Nephron (organoid): ENCODE measurements at regions not wholly inside any gene's neighbourhood (a gene's known extent, or its start where the extent isn't known, plus 50 kb on each side); places are given as distances from the start of the nearest gene placed in this dataset.

Experiments
- H3K27ac Mint-ChIP-seq, 3 experiments: 2 replicates each; pipeline ENCODE4 v1.8.0; 2020; ENCODE audit warnings: mixed read lengths in 3 of 3, mild to moderate bottlenecking in 2 of 3, moderate library complexity in 1 of 3
- H3K27me3 Mint-ChIP-seq: 2 replicates; pipeline ENCODE4 v1.8.0; 2021; ENCODE audit warnings: low read depth, mild to moderate bottlenecking, moderate library complexity, mixed read lengths
- H3K36me3 Mint-ChIP-seq: 2 replicates; pipeline ENCODE4 v1.8.0; 2020; ENCODE audit warnings: low read depth, mixed read lengths
- H3K4me1 Mint-ChIP-seq: 2 replicates; pipeline ENCODE4 v1.8.0; 2020; ENCODE audit warnings: mixed read lengths
- H3K4me3 Mint-ChIP-seq, 3 experiments: 2 replicates each; pipeline ENCODE4 v1.8.0; 2020; ENCODE audit warnings: mild to moderate bottlenecking in 3 of 3, mixed read lengths in 3 of 3, moderate library complexity in 2 of 3
- H3K9me3 Mint-ChIP-seq: 2 replicates; pipeline ENCODE4 v1.8.0; 2020; ENCODE audit warnings: mixed read lengths
- CTCF ChIP-seq, 3 experiments: fragments of 200-600 bp; sonication (generic); IDR thresholded peaks; one replicate each; pipeline ENCODE4 v1.5.0; 2021; ENCODE audit warnings: antibody characterized with exemption in 3 of 3; ENCODE audit not compliant: unreplicated experiment in 3 of 3

- Mint-ChIP-seq H3K36me3 (no peaks in the 10 kb centered on the region), H3K4me3 (no peak overlapping the region), H3K27ac (no peak overlapping the region), H3K9me3 (no peaks in the 10 kb centered on the region), H3K4me1 (peaks cover 16% of the 10 kb centered on the region), H3K27me3 (no peaks in the 10 kb centered on the region)
- no peak for TF ChIP-seq CTCF (IDR thresholded peaks at IDR 0.05; ENCODE audit: unreplicated experiment in 3 of 3)
Observed at GRCh38 chr4:170428929-170429328, 339.2 kb upstream of the AADAT start.

- H3K36me3 Mint-ChIP-seq, result no peaks in the 10 kb centered on the region
- no peak overlapping the region for H3K4me3 Mint-ChIP-seq
- H3K9me3 Mint-ChIP-seq, result peaks cover 6% of the 10 kb centered on the region
- H3K27ac Mint-ChIP-seq, result no peak overlapping the region
- H3K4me1 Mint-ChIP-seq, result peaks cover 16% of the 10 kb centered on the region
- H3K27me3 Mint-ChIP-seq, result no peaks in the 10 kb centered on the region
- no peak for TF ChIP-seq CTCF (IDR thresholded peaks at IDR 0.05; ENCODE audit: unreplicated experiment in 3 of 3)
Observed at GRCh38 chr4:170425521-170426143, 335.9 kb upstream of the AADAT start.

- Mint-ChIP-seq H3K27me3 (no peaks in the 10 kb centered on the region), H3K9me3 (peaks cover 8% of the 10 kb centered on the region), H3K27ac (no peak overlapping the region), H3K36me3 (no peaks in the 10 kb centered on the region), H3K4me3 (no peak overlapping the region), H3K4me1 (peaks cover 16% of the 10 kb centered on the region)
- no peak for TF ChIP-seq CTCF (IDR thresholded peaks at IDR 0.05; ENCODE audit: unreplicated experiment in 3 of 3)
Observed at GRCh38 chr4:170425040-170425439, 335.3 kb upstream of the AADAT start.

- H3K4me1 Mint-ChIP-seq, result peaks cover 9% of the 10 kb centered on the region
- H3K27me3 Mint-ChIP-seq, result no peaks in the 10 kb centered on the region
- H3K9me3 Mint-ChIP-seq, result peaks cover 15% of the 10 kb centered on the region
- no peak overlapping the region for H3K27ac Mint-ChIP-seq
- H3K36me3 Mint-ChIP-seq, result no peaks in the 10 kb centered on the region
- TF ChIP-seq CTCF (IDR thresholded peaks at IDR 0.05; ENCODE audit: unreplicated experiment in 3 of 3), result no peak
- H3K4me3 Mint-ChIP-seq, result no peak overlapping the region
Observed at GRCh38 chr4:170423137-170423536, 333.4 kb upstream of the AADAT start.

- Mint-ChIP-seq H3K36me3 (no peaks in the 10 kb centered on the region), H3K4me3 (no peak overlapping the region), H3K9me3 (peaks cover 15% of the 10 kb centered on the region), H3K27ac (no peak overlapping the region), H3K27me3 (no peaks in the 10 kb centered on the region), H3K4me1 (no peaks in the 10 kb centered on the region)
- TF ChIP-seq CTCF (IDR thresholded peaks at IDR 0.05; ENCODE audit: unreplicated experiment in 3 of 3), result no peak
Observed at GRCh38 chr4:170420255-170420693, 330.5 kb upstream of the AADAT start.

- TF ChIP-seq CTCF (IDR thresholded peaks at IDR 0.05; ENCODE audit: unreplicated experiment in 3 of 3), result no peak
- Mint-ChIP-seq H3K27ac (no peak overlapping the region), H3K4me3 (no peak overlapping the region), H3K9me3 (peaks cover 6% of the 10 kb centered on the region), H3K4me1 (no peaks in the 10 kb centered on the region), H3K36me3 (no peaks in the 10 kb centered on the region), H3K27me3 (no peaks in the 10 kb centered on the region)
Observed at GRCh38 chr4:170414961-170415360, 325.2 kb upstream of the AADAT start.
